Limb (tissue), 2 donors: ENCODE measurements at regions not wholly inside any gene's neighbourhood (a gene's known extent, or its start where the extent isn't known, plus 50 kb on each side); places are given as distances from the start of the nearest gene placed in this dataset.

Experiments
- DNase-seq, 2 donors: peaks; one replicate each; pipeline ENCODE4 v3.0.0-alpha.2; 2016; ENCODE audit errors: extremely low spot score in 2 of 2

- no peak for DNase-seq
Observed at GRCh38 chr12:19012965-19013364, 116.6 kb upstream of the PLEKHA5 start.

DNA sequence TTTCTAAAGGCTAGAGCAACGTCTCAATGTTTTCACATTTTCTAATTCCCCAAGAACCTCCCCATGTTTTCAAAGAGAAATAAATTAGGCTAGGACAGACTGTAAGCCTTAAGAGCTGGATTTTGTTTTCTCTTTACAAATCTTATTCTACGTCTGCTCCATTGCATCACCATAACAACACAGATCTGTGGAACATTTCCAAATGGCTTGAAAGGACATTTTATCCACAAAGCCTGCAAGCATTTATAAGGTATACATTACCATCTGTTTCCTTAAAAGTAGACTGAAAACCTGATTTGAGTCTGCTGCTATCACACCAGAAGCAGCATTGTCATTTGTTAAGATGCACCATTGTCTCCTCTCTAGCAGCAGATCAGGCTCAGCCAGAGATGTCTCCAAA is 115.3 kb upstream of the PLEKHA5 start:
- DNase-seq: no peak

- DNase-seq: no peak
Observed at GRCh38 chr12:19015285-19015684, 114.2 kb upstream of the PLEKHA5 start.

- DNase-seq: no peak
Observed at GRCh38 chr12:19018302-19018970, 111.1 kb upstream of the PLEKHA5 start.

DNA sequence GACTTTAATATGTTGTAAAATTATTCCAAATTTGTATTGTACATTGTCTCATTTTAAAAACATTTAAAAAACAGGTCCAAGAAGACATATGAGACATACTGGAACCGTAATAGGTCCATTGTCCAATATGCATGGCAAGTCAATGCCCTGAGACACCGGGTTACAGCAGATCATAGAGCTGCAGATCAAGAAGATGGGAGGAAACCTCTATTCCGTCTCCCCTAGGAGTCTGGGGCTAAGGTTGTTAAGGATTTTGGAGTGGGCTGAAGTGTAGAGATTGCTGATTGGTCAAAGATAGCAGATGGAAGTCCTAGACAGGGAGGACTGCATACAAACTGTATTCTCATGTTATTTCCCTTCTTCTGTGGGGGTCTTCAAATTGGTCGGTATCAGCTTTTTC is 108.3 kb upstream of the PLEKHA5 start:
- DNase-seq: no peak

GRCh38 chr12:19021646-19022045 is 107.9 kb upstream of the PLEKHA5 start:
- no peak for DNase-seq

DNA sequence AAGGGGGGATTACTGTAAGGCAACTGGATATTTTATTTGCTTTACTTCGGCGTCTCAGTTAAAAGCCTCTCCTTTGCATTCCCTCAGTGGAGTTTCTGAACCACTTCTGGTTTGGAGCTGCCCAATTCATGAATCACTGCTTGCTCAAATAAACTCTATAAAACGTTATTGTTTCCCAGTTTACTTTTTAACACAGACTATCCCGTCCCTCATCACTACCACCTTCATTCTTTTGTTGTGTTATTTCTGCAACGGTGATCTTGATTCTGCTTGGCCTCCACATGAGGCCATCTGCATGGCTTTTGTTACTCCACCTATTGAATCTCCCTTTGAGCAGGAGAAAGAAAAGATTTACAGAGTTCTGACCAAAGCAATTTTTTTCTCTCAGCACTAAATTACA is 104.0 kb upstream of the PLEKHA5 start:
- no peak for DNase-seq

GRCh38 chr12:19026034-19026433 is 103.5 kb upstream of the PLEKHA5 start:
- no peak for DNase-seq

DNA sequence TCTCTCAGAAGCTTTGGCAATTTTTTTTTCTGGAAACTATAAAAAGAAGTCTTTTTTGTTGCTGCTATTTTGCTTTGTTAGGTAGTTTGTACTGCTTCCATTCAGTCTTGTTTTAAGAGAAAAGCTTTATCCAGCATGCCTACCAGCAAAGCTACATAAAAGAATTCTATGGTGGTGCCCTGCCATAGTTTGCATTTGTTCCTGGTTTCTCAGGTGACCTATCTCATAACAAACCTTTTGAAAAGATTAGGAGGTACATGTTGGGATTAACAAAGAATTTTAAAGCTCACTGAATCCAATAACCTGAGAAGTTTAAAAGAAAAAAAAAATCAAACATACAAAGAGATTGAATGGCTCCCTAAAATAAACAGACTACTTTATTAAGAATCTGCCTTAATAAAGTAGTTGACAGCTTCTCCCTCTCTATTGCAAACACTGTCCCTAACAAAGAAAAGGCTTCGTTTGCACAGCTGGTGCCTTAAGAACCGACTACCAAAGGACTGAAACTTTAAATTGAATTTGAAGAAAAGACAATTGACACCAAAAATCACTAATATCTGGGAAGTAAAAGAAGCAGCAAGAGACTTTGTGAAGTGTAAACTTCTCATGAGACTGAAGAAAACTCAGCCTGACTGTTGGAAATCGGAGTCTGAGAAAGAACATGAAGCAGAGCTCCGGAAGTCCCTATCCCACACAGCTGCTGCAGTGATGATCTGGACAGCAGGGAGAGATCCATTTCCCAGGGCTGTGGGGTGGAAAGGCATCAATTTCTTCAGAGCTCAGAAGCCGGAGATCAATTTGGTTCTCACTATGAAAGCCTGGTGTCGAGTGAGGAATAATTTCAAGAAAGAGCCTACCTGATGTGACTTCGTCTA is 102.7 kb upstream of the PLEKHA5 start:
- DNase-seq: no peak

- no peak for DNase-seq
Observed at GRCh38 chr12:19030180-19030579, 99.4 kb upstream of the PLEKHA5 start.

GRCh38 chr12:19030603-19031002 is 98.9 kb upstream of the PLEKHA5 start:
- DNase-seq: no peak

GRCh38 chr12:19031032-19031431 is 98.5 kb upstream of the PLEKHA5 start:
- no peak for DNase-seq

DNA sequence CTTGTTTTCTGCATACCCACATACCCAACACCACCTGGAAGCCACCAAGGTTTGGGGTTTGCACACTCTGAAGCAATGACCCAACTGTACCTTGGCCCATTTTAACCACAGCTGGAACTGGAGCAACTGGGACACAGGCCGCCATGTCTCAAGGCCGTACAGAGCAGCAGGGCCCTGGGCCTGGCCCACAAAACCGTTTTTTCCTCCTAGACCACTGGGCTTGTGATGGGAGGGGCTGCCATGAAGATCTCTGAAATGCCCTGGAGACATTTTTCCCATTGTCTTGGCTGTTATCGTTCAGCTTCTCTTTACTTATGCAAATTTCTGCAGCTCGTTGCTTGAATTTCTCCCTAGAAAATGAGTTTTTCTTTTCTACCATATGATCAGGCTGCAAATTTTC is 96.7 kb upstream of the PLEKHA5 start:
- no peak for DNase-seq

- no peak for DNase-seq
Observed at GRCh38 chr12:19033244-19033643, 96.3 kb upstream of the PLEKHA5 start.

DNA sequence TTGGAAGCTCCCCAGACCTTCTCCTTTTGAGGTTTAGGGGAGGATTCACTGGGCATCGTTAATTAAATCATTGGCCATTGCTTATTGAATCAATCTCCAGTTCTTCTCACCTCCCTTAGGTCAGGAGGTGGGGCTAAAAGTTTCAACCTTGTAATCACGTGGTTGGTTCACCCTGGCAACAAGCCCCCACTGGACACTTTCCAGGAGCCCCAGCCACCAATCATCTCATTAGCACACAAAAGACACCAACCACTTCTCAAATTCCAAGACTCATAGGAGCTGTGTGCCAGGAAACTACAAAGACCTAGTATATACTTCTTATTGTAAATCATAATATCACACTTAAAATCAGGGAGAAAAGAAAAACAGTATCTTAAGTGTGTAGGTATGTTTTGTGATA is 94.6 kb upstream of the PLEKHA5 start:
- DNase-seq: no peak

- DNase-seq: no peak
Observed at GRCh38 chr12:19035536-19035935, 94.0 kb upstream of the PLEKHA5 start.

DNA sequence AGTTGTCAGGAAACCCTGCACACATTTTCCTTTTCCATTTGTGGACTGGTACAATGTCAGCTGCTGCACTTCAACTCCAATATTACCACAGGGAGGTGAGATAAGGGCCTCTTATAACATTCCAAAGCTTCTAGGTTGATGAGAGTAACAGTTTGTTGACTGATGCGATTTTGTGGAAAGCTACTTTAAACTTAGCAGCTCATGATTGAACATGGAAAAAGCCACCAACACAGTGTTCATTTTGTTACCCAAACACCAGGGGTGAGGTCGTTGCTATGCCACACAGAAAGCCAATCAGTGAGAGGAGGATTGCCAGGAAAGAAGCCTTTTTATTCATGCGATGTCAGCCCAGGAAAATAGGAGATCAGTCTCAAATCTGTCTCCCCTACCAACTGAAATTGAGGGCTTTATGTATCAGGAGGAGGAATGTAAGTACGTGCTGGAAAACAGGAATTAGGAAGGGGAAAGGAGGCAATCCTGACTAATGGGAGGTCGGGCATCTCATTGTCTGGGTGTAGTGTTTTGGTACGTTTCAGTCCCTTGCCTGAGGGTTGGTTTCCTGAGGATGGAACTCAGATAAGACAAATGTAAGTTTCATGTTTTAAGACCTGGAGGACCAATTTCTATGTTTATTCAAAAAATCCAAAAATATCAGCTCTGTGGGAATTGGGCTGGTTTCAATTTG is 92.7 kb upstream of the PLEKHA5 start:
- DNase-seq: no peak

GRCh38 chr12:19038209-19038608 is 91.3 kb upstream of the PLEKHA5 start:
- DNase-seq: no peak

DNA sequence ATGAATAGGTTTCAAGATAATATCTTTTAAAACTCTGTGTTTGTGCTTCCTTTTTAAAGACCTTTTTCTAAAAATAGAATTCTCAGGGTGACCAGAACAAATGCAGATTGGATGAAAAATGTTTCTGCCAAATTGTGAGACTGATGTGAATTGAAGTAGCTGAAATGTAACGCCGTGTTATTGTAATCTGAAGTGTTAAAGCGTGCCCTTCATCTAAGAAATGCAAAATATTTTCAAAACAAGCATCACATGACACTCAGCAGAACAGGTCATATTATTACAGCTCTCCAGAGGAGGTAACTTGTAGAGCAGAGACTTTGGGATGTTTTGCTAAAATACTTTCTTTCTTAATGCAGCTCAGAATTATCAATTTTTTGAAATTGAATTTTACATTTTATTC is 90.0 kb upstream of the PLEKHA5 start:
- no peak for DNase-seq

- no peak for DNase-seq
Observed at GRCh38 chr12:19042221-19042620, 87.3 kb upstream of the PLEKHA5 start.

- DNase-seq: no peak
Observed at GRCh38 chr12:19044430-19044829, 85.1 kb upstream of the PLEKHA5 start.

GRCh38 chr12:19044891-19045290 is 84.6 kb upstream of the PLEKHA5 start:
- no peak for DNase-seq
